Lower lobe of right lung (tissue), 2 donors: ENCODE measurements at regions not wholly inside any gene's neighbourhood (a gene's known extent, or its start where the extent isn't known, plus 50 kb on each side); places are given as distances from the start of the nearest gene placed in this dataset.

Source experiments
- ATAC-seq, 2 donors: fragments of 200-7000 bp; cut with Tn5 transposase; one replicate each; pipeline ENCODE4 v1.9.1; 2020 to 2022; ENCODE audit warnings: mild to moderate bottlenecking in 2 of 2, moderate library complexity in 2 of 2
- DNase-seq: peaks from one replicate; pipeline ENCODE4 v3.0.0-alpha.2; 2020
- H3K27ac ChIP-seq: fragments of 200-600 bp; one replicate; pipeline ENCODE4 v1.8.0; 2022
- H3K27me3 ChIP-seq: fragments of 200-600 bp; one replicate; pipeline ENCODE4 v1.8.0; 2022; ENCODE audit warnings: low read depth
- H3K36me3 ChIP-seq: fragments of 200-600 bp; one replicate; pipeline ENCODE4 v1.8.0; 2022; ENCODE audit warnings: mild to moderate bottlenecking
- H3K4me1 ChIP-seq: fragments of 200-600 bp; one replicate; pipeline ENCODE4 v1.8.0; 2022
- H3K4me3 ChIP-seq: fragments of 200-600 bp; one replicate; pipeline ENCODE4 v1.8.0; 2022; ENCODE audit warnings: mild to moderate bottlenecking
- H3K9me3 ChIP-seq: fragments of 200-600 bp; one replicate; pipeline ENCODE4 v1.8.0; 2022
- CTCF ChIP-seq: fragments of 200-600 bp; IDR thresholded peaks from one replicate; pipeline ENCODE4 v1.8.0; 2022; ENCODE audit warnings: antibody characterized with exemption, mild to moderate bottlenecking
- intact Hi-C: fragments of 100-400 bp; cut with DNase I; formaldehyde crosslinking; loops from one replicate; pipeline ENCODE4 v1.11.0; 2022
- donor health status: DM: no; HTN: yes; CAD: no; lungs with severe emphysema.

GRCh38 chr6:160940197-160940596 lies 51.4 kb upstream of the MAP3K4 start:
- Histone ChIP-seq H3K27ac (no peak overlapping the region), H3K9me3 (peaks cover 8% of the 10 kb centered on the region), H3K36me3 (no peaks in the 10 kb centered on the region), H3K27me3 (no peaks in the 10 kb centered on the region), H3K4me3 (no peak overlapping the region), H3K4me1 (no peaks in the 10 kb centered on the region)
- no peak for TF ChIP-seq CTCF
- intact Hi-C loops: no loop called here
- DNase-seq: no peak
- ATAC-seq: no peak
